ENCODE measurements at regions not wholly inside any gene's neighbourhood (a gene's known extent, or its start where the extent isn't known, plus 50 kb on each side); places are given as distances from the start of the nearest gene placed in this dataset.

- TF ChIP-seq POLR2A (IDR thresholded peaks at IDR 0.05; ENCODE audit: low read length) (no peak), GATA1 (IDR thresholded peaks at IDR 0.05; ENCODE audit: low read depth, low read length) (no peak)
Measured at GRCh38 chr9:7899753-7900152, 100.2 kb upstream of the DMAC1 start.

Measured in erythroblast (primary cell).